IMR-90 (cell line): ENCODE measurements at regions not wholly inside any gene's neighbourhood (a gene's known extent, or its start where the extent isn't known, plus 50 kb on each side); places are given as distances from the start of the nearest gene placed in this dataset.

Experiments used
- ATAC-seq: fragments of 200-7000 bp; cut with Tn5 transposase; 2 replicates; pipeline ENCODE4 v1.9.1; 2020; ENCODE audit warnings: low read depth, mild to moderate bottlenecking, moderate library complexity
- BruUV-seq: library from RNA; stranded (reverse); fragments of 400-500 nt; replicated peaks from 2 replicates; lab custom pipeline; 2021; lab: Mats Ljungman, UMichigan
- CTCF ChIA-PET: fragments of 300-600 bp; formaldehyde crosslinking; extraction: SDS; loops from one replicate; lab custom pipeline; 2021; ENCODE audit warnings: antibody characterized with exemption; lab: Yijun Ruan, JAX
- POLR2A ChIA-PET: fragments of 300-600 bp; sonication (Branson Sonifier 250); formaldehyde crosslinking; loops from one replicate; lab custom pipeline; 2022; ENCODE audit warnings: antibody characterized with exemption; ENCODE audit not compliant: unreplicated experiment; lab: Charles Lee
- DNase-seq: peaks from one replicate; pipeline ENCODE4 v3.0.0; 2013
- H2AFZ ChIP-seq: replicated peaks from 2 replicates; pipeline ENCODE3; 2013; ENCODE audit warnings: low read length, mild to moderate bottlenecking; ENCODE audit not compliant: poor library complexity
- H2AK5ac ChIP-seq: 2 replicates; pipeline ENCODE4 v1.6.1; 2013; ENCODE audit warnings: low read depth, low read length, inconsistent platforms
- H2AK9ac ChIP-seq: replicated peaks from 2 replicates; pipeline ENCODE3; 2013; ENCODE audit warnings: mild to moderate bottlenecking, low read depth, low read length, moderate library complexity; ENCODE audit not compliant: poor library complexity
- H2BK120ac ChIP-seq: 2 replicates; pipeline ENCODE4 v1.6.1; 2013; ENCODE audit warnings: low read depth, low read length, inconsistent platforms
- H2BK15ac ChIP-seq: 3 replicates; pipeline ENCODE4 v1.6.1; 2013; ENCODE audit warnings: low read depth, low read length, inconsistent platforms
- H2BK20ac ChIP-seq: 2 replicates; pipeline ENCODE4 v1.6.1; 2013; ENCODE audit warnings: low read depth, mild to moderate bottlenecking, inconsistent platforms, low read length, moderate library complexity
- H2BK5ac ChIP-seq: 2 replicates; pipeline ENCODE4 v1.6.1; 2013; ENCODE audit warnings: mild to moderate bottlenecking, low read depth, low read length, inconsistent platforms; ENCODE audit not compliant: poor library complexity, severe bottlenecking
- H3K14ac ChIP-seq: replicated peaks from 2 replicates; pipeline ENCODE4 v1.6.1; 2013; ENCODE audit warnings: low read depth, low read length, inconsistent platforms
- H3K18ac ChIP-seq: 2 replicates; pipeline ENCODE4 v1.6.1; 2013; ENCODE audit warnings: low read depth, low read length, control low read depth
- H3K23ac ChIP-seq: 2 replicates; pipeline ENCODE4 v1.6.1; 2013; ENCODE audit warnings: low read depth, low read length, inconsistent platforms
- H3K27ac ChIP-seq: 2 replicates; pipeline ENCODE4 v1.5.1; 2013; ENCODE audit warnings: mild to moderate bottlenecking, control low read depth, low read length; ENCODE audit not compliant: insufficient read depth
- H3K27me3 ChIP-seq: 2 replicates; pipeline ENCODE4 v1.6.1; 2013; ENCODE audit warnings: low read length; ENCODE audit not compliant: control insufficient read depth, insufficient read depth
- H3K36me3 ChIP-seq: 2 replicates; pipeline ENCODE4 v1.6.1; 2013; ENCODE audit warnings: low read length, mixed read lengths; ENCODE audit not compliant: control insufficient read depth, insufficient read depth
- H3K4ac ChIP-seq: 2 replicates; pipeline ENCODE4 v1.6.1; 2013; ENCODE audit warnings: low read depth, low read length, inconsistent platforms
- H3K4me1 ChIP-seq: 2 replicates; pipeline ENCODE4 v1.6.1; 2013; ENCODE audit warnings: low read length, mixed read lengths; ENCODE audit not compliant: control insufficient read depth, insufficient read depth
- H3K4me2 ChIP-seq: 2 replicates; pipeline ENCODE4 v1.6.1; 2013; ENCODE audit warnings: low read depth, mild to moderate bottlenecking, control low read depth, low read length, moderate library complexity
- H3K4me3 ChIP-seq: 2 replicates; pipeline ENCODE4 v1.5.1; 2013; ENCODE audit warnings: low read depth, mild to moderate bottlenecking, control low read depth, low read length, moderate library complexity; ENCODE audit not compliant: insufficient read depth
- H3K56ac ChIP-seq: 2 replicates; pipeline ENCODE4 v1.6.1; 2013; ENCODE audit warnings: low read length, inconsistent platforms; ENCODE audit not compliant: insufficient read depth; ENCODE audit errors: extremely low read depth
- H3K79me1 ChIP-seq, 2 experiments: 2 replicates each; pipeline ENCODE4 v1.6.1; 2013; ENCODE audit warnings: low read length in 2 of 2, inconsistent platforms in 1 of 2, low read depth in 1 of 2
- H3K9ac ChIP-seq: 2 replicates; pipeline ENCODE4 v1.6.1; 2013; ENCODE audit warnings: low read depth, low read length, control low read depth
- H3K9me1 ChIP-seq: 2 replicates; pipeline ENCODE4 v1.6.1; 2013; ENCODE audit warnings: low read length, inconsistent platforms; ENCODE audit not compliant: insufficient read depth
- H3K9me3 ChIP-seq: 2 replicates; pipeline ENCODE4 v1.6.1; 2013; ENCODE audit warnings: low read length; ENCODE audit not compliant: control insufficient read depth, insufficient read depth
- H4K20me1 ChIP-seq: 2 replicates; pipeline ENCODE4 v1.6.1; 2013; ENCODE audit warnings: low read length, inconsistent platforms; ENCODE audit not compliant: insufficient read depth
- H4K5ac ChIP-seq: 2 replicates; pipeline ENCODE4 v1.6.1; 2013; ENCODE audit warnings: mild to moderate bottlenecking, low read depth, low read length, control low read depth
- H4K8ac ChIP-seq, 2 experiments: 2 replicates each; pipeline ENCODE4 v1.6.1; 2013; ENCODE audit warnings: low read depth in 2 of 2, low read length in 2 of 2, control low read depth in 1 of 2, inconsistent platforms in 1 of 2
- H4K91ac ChIP-seq: 2 replicates; pipeline ENCODE4 v1.6.1; 2013; ENCODE audit warnings: low read depth, low read length, inconsistent platforms; ENCODE audit not compliant: insufficient read depth
- BHLHE40 ChIP-seq: fragments of 150-350 bp; IDR thresholded peaks from 2 replicates; pipeline ENCODE4 v1.6.1; 2016; ENCODE audit warnings: mild to moderate bottlenecking, low read depth, low read length
- CEBPB ChIP-seq: IDR thresholded peaks from 2 replicates; pipeline ENCODE4 v1.6.1; 2012; ENCODE audit warnings: low read depth, low read length, improper control_type of control experiment
- CHD1 ChIP-seq: IDR thresholded peaks from 2 replicates; pipeline ENCODE4 v1.6.1; 2012; ENCODE audit warnings: low read depth, low read length, improper control_type of control experiment
- CTCF ChIP-seq: conservative IDR thresholded peaks from 2 replicates; pipeline ENCODE4 v1.5.1; 2012; ENCODE audit warnings: mild to moderate bottlenecking, low read depth, low read length, improper control_type of control experiment
- FOS ChIP-seq: fragments of 150-350 bp; IDR thresholded peaks from 2 replicates; pipeline ENCODE4 v1.6.1; 2016; ENCODE audit warnings: low read depth, low read length
- MAZ ChIP-seq: IDR thresholded peaks from 2 replicates; pipeline ENCODE4 v1.6.1; 2012; ENCODE audit warnings: low read depth, mild to moderate bottlenecking, low read length, improper control_type of control experiment, moderate library complexity, borderline replicate concordance
- RAD21 ChIP-seq: IDR thresholded peaks from 2 replicates; pipeline ENCODE4 v1.6.1; 2012; ENCODE audit warnings: low read length, improper control_type of control experiment
- RCOR1 ChIP-seq: IDR thresholded peaks from 2 replicates; pipeline ENCODE4 v1.6.1; 2012; ENCODE audit warnings: mild to moderate bottlenecking, low read length, improper control_type of control experiment; ENCODE audit not compliant: insufficient replicate concordance
- RFX5 ChIP-seq: IDR thresholded peaks from 2 replicates; pipeline ENCODE4 v1.8.0; 2012; ENCODE audit warnings: low read depth, mild to moderate bottlenecking, low read length, moderate library complexity
- SMC3 ChIP-seq: fragments of 150-350 bp; IDR thresholded peaks from 2 replicates; pipeline ENCODE4 v1.6.1; 2016; ENCODE audit warnings: low read depth, mild to moderate bottlenecking, antibody characterized with exemption, low read length, moderate library complexity
- USF2 ChIP-seq: fragments of 150-350 bp; IDR thresholded peaks from 2 replicates; pipeline ENCODE4 v1.6.1; 2017; ENCODE audit warnings: mild to moderate bottlenecking, antibody characterized with exemption, low read length, low read depth
- WGBS, 2 experiments: methylation state at CpG; one replicate each; pipeline versions ENCODE4 v1.1.5 to v1.1.7; 2013; ENCODE audit warnings: missing lambda C conversion rate in 2 of 2; ENCODE audit not compliant: insufficient read length in 1 of 2; ENCODE audit errors: extremely low coverage in 2 of 2; 5-methylcytosine and 5-hydroxymethylcytosine counted together
- dilution Hi-C: fragments of 300-500 bp; cut with HindIII; formaldehyde crosslinking; loops from one replicate; pipeline ENCODE4 v1.14.3; 2018; ENCODE audit warnings: low sequenced_read_pairs; ENCODE audit not compliant: unreplicated experiment
- in situ Hi-C: fragments of 300-500 bp; cut with MboI; formaldehyde crosslinking; loops from 3 replicates; pipeline ENCODE4 v1.14.3; 2019; ENCODE audit warnings: low sequenced_read_pairs, inconsistent platforms, mixed read lengths
- intact Hi-C: fragments of 100-400 bp; cut with micrococcal nuclease; formaldehyde crosslinking; loops from 2 replicates; pipeline ENCODE4 v1.10.0; 2022

- in situ Hi-C loops = no loop called here
- Histone ChIP-seq H3K4me2 (no peak overlapping the region), H3K56ac (no peak overlapping the region), H3K18ac (no peak overlapping the region), H4K91ac (no peak overlapping the region), H3K14ac (no peak overlapping the region), H3K9me1 (no peaks in the 10 kb centered on the region), H2BK120ac (no peak overlapping the region), H3K9ac (no peak overlapping the region), H2AK5ac (no peak overlapping the region), H3K23ac (no peak overlapping the region), H3K79me1 (no peaks in the 10 kb centered on the region), H3K4me3 (no peak overlapping the region), H4K20me1 (no peaks in the 10 kb centered on the region), H2BK5ac (no peak overlapping the region), H3K4me1 (no peaks in the 10 kb centered on the region), H3K27me3 (no peaks in the 10 kb centered on the region), H3K9me3 (peaks cover 10% of the 10 kb centered on the region), H3K4ac (no peak overlapping the region), H3K27ac (no peak overlapping the region), H2AFZ (no peak overlapping the region), H2AK9ac (no peak overlapping the region), H4K5ac (no peak overlapping the region), H4K8ac (no peak overlapping the region), H2BK20ac (no peak overlapping the region), H3K36me3 (no peaks in the 10 kb centered on the region), H2BK15ac (no peak overlapping the region)
- BruUV-seq = no TSS peak
- whole genome bisulfite sequencing, 2 experiments = no CpG with 5 or more reads among the region's 1 CpG
- TF ChIP-seq SMC3 = no peak
- TF ChIP-seq FOS = no peak
- TF ChIP-seq RCOR1 = no peak
- no peak for TF ChIP-seq USF2
- TF ChIP-seq CHD1 = no peak
- no peak for TF ChIP-seq RAD21
- TF ChIP-seq CTCF = no peak
- no peak for TF ChIP-seq BHLHE40
- no peak for TF ChIP-seq RFX5
- no peak for TF ChIP-seq CEBPB
- no peak for TF ChIP-seq MAZ
- ChIA-PET POLR2A (no interaction called here), CTCF (no interaction called here)
- intact Hi-C loops = no loop called here
- DNase-seq (no peak), ATAC-seq (no peak)
- dilution Hi-C loops = no loop called here
Observed at GRCh38 chr13:68345963-68346531, 1115.9 kb upstream of the PCDH9 start.
